KMS-11 (cell line): ENCODE measurements at regions not wholly inside any gene's neighbourhood (a gene's known extent, or its start where the extent isn't known, plus 50 kb on each side); places are given as distances from the start of the nearest gene placed in this dataset.

Source experiments
- H2AFZ ChIP-seq: fragments of 200-600 bp; sonication (generic); 2 replicates; pipeline ENCODE4 v1.6.1; 2016; ENCODE audit warnings: antibody characterized with exemption, mixed run types, low read depth
- H3K27ac ChIP-seq: fragments of 200-600 bp; sonication (generic); 2 replicates; pipeline ENCODE4 v1.6.1; 2016; ENCODE audit warnings: mild to moderate bottlenecking, mixed run types
- H3K27me3 ChIP-seq: fragments of 200-600 bp; sonication (generic); 2 replicates; pipeline ENCODE4 v1.6.1; 2017; ENCODE audit warnings: mild to moderate bottlenecking, low read depth, mixed run types, moderate library complexity; ENCODE audit not compliant: insufficient read depth
- H3K36me3 ChIP-seq: fragments of 200-600 bp; sonication (generic); 2 replicates; pipeline ENCODE4 v1.6.1; 2017; ENCODE audit warnings: mild to moderate bottlenecking, mixed run types; ENCODE audit not compliant: insufficient read depth
- H3K4me1 ChIP-seq: fragments of 200-600 bp; sonication (generic); 2 replicates; pipeline ENCODE4 v1.6.1; 2016; ENCODE audit warnings: mild to moderate bottlenecking, low read depth, mixed run types; ENCODE audit not compliant: poor library complexity, severe bottlenecking
- H3K4me2 ChIP-seq: fragments of 200-600 bp; sonication (generic); 2 replicates; pipeline ENCODE4 v1.7.0; 2016; ENCODE audit warnings: mild to moderate bottlenecking, mixed run types
- H3K4me3 ChIP-seq: fragments of 200-600 bp; sonication (generic); IDR thresholded peaks from 2 replicates; pipeline ENCODE4 v1.6.1; 2017; ENCODE audit warnings: low read depth, low read length, mixed read lengths; ENCODE audit not compliant: insufficient read depth
- H3K79me2 ChIP-seq: fragments of 200-600 bp; sonication (generic); 2 replicates; pipeline ENCODE4 v1.6.1; 2016; ENCODE audit warnings: low read depth, mixed run types; ENCODE audit not compliant: insufficient read depth
- H3K9ac ChIP-seq: fragments of 200-600 bp; sonication (generic); 2 replicates; pipeline ENCODE4 v1.6.1; 2016; ENCODE audit warnings: mild to moderate bottlenecking, mixed run types
- H4K20me1 ChIP-seq: fragments of 200-600 bp; sonication (generic); 2 replicates; pipeline ENCODE4 v1.6.1; 2016; ENCODE audit warnings: mild to moderate bottlenecking, mixed run types; ENCODE audit not compliant: insufficient read depth
- TF ChIP-seq, protein P1 (sequence below): fragments of 200-600 bp; sonication (generic); conservative IDR thresholded peaks from 2 replicates; pipeline ENCODE4 v1.6.1; 2017; ENCODE audit warnings: low read depth, mild to moderate bottlenecking, antibody characterized with exemption, low read length, moderate library complexity, mixed read lengths

DNA sequence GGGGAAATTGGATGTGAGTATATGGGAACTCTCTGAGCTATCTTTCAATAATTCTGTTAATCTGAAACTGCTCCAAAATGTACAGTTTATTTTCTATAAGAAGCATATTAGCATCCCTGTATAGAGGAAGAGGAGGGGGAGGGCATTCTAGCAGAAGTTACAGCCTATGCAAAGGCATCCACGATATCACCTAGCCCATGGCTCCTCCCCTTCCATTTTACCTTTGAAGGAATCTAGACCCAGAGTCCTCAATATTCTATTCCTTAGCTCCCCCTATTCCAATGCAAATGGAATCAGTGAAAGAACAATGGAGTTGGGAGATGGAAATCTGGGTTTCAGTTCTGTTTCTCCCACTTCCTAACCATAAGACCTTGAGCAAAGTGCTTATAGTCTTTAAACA is 132.9 kb upstream of the IFNE start:
- no peak overlapping the region for H3K4me3 ChIP-seq
- no peaks in the 10 kb centered on the region for H3K4me1 ChIP-seq
- no peak overlapping the region for H3K9ac ChIP-seq
- H3K4me2 ChIP-seq, result no peak overlapping the region
- H4K20me1 ChIP-seq, result no peaks in the 10 kb centered on the region
- H3K36me3 ChIP-seq, result no peaks in the 10 kb centered on the region
- H2AFZ ChIP-seq, result no peak overlapping the region
- no peaks in the 10 kb centered on the region for H3K27me3 ChIP-seq
- H3K27ac ChIP-seq, result no peak overlapping the region
- H3K79me2 ChIP-seq, result no peaks in the 10 kb centered on the region
- TF ChIP-seq, protein P1, sequence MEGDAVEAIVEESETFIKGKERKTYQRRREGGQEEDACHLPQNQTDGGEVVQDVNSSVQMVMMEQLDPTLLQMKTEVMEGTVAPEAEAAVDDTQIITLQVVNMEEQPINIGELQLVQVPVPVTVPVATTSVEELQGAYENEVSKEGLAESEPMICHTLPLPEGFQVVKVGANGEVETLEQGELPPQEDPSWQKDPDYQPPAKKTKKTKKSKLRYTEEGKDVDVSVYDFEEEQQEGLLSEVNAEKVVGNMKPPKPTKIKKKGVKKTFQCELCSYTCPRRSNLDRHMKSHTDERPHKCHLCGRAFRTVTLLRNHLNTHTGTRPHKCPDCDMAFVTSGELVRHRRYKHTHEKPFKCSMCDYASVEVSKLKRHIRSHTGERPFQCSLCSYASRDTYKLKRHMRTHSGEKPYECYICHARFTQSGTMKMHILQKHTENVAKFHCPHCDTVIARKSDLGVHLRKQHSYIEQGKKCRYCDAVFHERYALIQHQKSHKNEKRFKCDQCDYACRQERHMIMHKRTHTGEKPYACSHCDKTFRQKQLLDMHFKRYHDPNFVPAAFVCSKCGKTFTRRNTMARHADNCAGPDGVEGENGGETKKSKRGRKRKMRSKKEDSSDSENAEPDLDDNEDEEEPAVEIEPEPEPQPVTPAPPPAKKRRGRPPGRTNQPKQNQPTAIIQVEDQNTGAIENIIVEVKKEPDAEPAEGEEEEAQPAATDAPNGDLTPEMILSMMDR, result no peak

DNA sequence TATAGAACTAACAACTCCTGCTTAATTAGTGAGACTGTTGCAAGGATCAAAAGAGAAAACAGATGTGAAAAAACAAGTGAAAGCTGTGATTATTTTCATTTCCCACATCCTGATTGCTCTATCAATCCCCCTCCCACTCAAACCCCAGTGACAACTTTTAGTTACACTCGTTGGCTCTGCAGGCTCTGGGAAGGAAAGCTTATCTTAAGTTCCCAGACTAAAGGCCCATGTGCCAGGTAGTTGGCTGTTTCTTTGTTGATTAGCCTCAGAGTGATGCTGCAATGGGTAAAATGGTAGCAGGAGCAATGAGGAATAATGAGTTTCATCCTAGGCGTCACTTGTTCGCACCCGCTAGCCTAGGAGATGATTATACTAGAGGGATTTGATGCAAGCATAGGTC is 133.3 kb upstream of the IFNE start:
- no peak overlapping the region for H3K4me3 ChIP-seq
- H3K4me1 ChIP-seq, result no peaks in the 10 kb centered on the region
- H3K36me3 ChIP-seq, result no peaks in the 10 kb centered on the region

DNA sequence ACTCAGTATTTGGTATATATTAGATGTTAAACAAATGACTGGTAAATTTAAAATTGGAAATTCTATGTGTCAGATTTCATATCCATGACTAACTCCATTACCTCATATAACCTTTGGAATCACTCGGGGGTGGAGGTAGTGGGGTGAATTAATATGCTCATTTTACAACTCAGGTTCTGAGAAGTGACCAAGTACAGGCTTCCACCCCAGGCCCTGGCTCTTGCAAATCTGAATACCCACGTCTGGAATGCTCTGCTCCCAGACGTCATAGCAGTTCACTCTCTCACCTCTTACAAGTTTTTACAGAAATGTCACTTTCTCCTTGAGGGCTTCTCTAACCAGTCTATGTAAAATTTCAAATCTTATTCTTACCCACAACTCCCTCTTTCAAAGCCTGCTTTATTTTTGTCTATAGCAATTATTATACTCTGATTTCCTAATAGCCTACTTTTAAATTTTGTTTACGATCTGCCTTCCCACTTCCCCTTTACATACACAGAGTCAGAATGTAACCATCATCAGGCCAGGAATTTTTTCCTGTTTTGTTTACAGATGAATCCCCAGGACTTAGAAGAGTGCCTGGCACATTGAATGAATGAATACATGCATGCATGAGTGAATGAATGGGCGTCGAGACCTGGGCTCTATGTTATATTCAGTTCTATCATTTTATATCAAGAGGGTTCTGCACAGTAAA is 134.1 kb upstream of the IFNE start:
- no peak overlapping the region for H3K4me3 ChIP-seq
- no peaks in the 10 kb centered on the region for H3K27me3 ChIP-seq
- TF ChIP-seq, protein P1, result no peak
- no peak overlapping the region for H3K9ac ChIP-seq
- no peaks in the 10 kb centered on the region for H4K20me1 ChIP-seq
- no peaks in the 10 kb centered on the region for H3K36me3 ChIP-seq
- H3K79me2 ChIP-seq, result no peaks in the 10 kb centered on the region
- no peak overlapping the region for H3K27ac ChIP-seq
- H3K4me1 ChIP-seq, result no peaks in the 10 kb centered on the region
- no peak overlapping the region for H3K4me2 ChIP-seq
- no peak overlapping the region for H2AFZ ChIP-seq

More for the DNA sequence above, 133.3 kb upstream of the IFNE start:
- no peak overlapping the region for H3K4me2 ChIP-seq
- H2AFZ ChIP-seq, result no peak overlapping the region
- no peaks in the 10 kb centered on the region for H3K27me3 ChIP-seq
- no peak overlapping the region for H3K9ac ChIP-seq
- H3K79me2 ChIP-seq, result no peaks in the 10 kb centered on the region
- TF ChIP-seq, protein P1, result no peak
- no peak overlapping the region for H3K27ac ChIP-seq
- no peaks in the 10 kb centered on the region for H4K20me1 ChIP-seq

DNA sequence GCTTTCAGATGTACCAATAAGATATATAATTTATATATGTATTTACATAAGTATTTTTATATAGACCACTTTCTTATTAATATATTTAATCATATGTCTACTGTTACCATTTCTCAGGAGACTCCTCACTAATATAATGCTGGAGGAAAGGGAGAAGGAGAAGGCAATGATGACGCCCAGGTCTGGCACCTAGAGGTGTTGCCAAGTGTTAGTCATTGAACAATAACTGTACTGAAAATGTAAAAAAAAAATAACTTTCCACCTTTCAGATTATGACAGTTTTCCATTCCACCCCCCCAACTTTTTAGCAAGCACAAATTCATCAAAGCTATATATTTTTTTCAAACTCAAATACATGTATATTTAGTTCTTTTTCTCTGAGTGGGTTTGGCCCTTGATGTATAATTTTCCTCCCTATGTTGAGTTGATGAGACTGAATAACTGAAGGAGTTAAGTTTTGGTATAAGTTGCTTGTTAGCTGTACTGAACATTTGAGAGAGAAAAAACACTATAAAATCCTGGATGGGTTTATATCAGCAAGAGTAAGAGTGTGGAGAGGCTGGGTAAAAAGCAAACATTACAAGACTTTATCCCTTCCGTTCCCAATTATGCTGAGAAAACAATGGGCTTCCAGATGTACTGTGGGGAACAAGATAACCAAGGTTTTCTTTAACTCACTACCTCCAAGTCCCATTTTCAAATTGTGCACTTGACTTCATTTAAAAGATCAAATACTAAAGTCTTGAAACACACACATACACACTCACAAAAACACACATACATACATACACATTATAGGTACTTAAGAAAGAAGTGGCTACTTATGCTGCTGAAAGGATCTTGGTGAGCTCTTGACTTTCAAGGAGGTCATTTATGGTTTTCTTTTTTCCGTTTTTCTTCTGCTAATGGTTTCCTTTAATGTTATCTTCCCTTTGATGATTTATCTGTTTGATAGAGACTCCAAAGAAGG is 142.8 kb upstream of the IFNE start:
- H4K20me1 ChIP-seq, result no peaks in the 10 kb centered on the region
- H3K27me3 ChIP-seq, result no peaks in the 10 kb centered on the region
- H3K4me2 ChIP-seq, result no peak overlapping the region
- no peak overlapping the region for H3K27ac ChIP-seq
- H3K4me1 ChIP-seq, result no peaks in the 10 kb centered on the region
- no peaks in the 10 kb centered on the region for H3K79me2 ChIP-seq
- H2AFZ ChIP-seq, result no peak overlapping the region
- H3K9ac ChIP-seq, result no peak overlapping the region
- H3K4me3 ChIP-seq, result no peak overlapping the region
- TF ChIP-seq, protein P1, result no peak
- H3K36me3 ChIP-seq, result no peaks in the 10 kb centered on the region
